NCI-H2196 (cell line): ENCODE measurements at regions not wholly inside any gene's neighbourhood (a gene's known extent, or its start where the extent isn't known, plus 50 kb on each side); places are given as distances from the start of the nearest gene placed in this dataset.
"Not testable (repeated sequence)": the region's sequence is repeated elsewhere in the genome, so short reads cannot be mapped to it uniquely, and the experiment has no call there.

Experiments used
- DNase-seq: peaks from one replicate; lab custom pipeline; 2025; ENCODE audit not compliant: unreplicated experiment; lab: John Stamatoyannopoulos, UW

DNA sequence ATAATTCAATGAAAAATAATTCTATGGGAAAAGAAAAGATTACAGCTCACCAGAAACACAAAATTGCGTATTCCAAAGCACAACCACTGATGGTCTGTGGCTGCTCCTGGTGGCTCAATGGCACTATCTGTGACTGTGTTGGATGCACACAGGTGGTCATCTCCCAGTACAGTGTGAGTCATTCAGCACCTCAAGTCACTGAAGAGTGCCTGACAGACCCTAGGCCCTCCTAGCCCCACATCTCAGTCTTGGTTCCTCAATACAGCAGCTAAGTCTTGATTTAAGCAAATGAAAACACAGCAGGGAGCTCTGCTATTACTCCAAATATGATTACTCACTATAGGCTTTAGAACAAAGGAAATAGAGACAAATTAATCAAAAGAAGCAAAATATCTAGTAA lies 233.4 kb upstream of the FRG1 start:
- not testable (repeated sequence) for DNase-seq

DNA sequence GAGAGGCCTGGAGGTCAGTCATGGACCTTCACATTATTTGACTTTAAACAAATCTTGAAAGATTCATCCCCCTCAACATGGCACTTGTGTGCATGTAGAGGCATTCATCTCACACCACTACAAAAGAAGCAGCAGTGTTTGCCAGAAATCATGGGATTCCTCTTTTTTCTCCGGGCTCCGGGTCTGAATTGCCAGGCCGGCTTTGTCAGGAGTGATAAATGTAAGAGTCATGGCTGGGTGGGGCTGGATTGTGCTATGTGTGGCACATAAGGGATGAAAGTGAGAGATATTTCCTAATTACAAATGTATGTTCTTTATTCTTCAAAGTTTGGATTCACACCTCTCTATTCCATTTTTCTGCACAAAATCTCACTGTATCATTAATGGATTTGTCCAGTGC lies 228.7 kb upstream of the FRG1 start:
- not testable (repeated sequence) for DNase-seq

DNA sequence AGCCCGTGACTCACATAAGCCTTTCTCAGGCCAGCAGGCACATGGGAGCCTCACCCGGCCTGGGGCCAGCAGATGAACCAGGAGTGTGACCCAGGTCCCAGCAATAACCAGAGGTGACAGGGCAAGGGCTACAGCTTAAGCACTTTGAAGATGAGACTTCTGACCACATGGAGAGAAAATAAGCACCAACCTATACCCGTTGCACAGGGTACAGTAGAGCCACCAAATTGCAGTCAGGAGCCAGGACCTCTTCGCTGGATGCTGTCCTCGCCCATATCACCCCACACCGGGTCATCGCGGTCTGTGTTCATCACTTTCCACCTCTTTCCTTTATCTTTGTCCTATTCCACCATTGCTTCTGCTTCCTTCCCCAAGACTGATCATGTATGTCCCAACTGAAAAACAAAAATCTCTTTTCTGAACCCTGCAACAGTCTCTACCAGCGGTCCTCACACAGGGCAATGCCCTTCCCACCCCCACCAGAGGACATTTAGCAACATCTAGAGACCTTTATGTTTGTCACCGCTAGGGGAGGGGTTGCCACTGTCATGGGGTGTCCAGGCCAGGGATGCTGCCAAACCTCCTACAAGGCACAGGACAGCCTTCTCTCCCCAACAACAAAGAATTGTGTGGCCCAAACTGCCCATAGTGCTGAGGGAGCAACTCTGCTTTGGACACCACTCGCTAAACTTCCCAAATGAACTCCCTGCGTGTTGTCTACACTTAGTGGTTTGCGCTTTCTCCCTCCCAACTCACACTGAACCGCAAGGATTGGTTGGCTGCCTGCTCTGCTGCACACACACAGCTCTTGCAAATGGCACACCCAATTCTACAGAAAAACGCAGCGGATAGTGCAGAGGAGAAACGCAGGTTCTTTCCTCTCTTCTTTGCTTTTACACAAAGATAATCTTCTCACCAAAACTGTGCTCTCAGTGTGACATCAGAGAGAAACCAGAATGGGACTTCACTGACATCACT lies 219.4 kb upstream of the FRG1 start:
- not testable (repeated sequence) for DNase-seq

DNA sequence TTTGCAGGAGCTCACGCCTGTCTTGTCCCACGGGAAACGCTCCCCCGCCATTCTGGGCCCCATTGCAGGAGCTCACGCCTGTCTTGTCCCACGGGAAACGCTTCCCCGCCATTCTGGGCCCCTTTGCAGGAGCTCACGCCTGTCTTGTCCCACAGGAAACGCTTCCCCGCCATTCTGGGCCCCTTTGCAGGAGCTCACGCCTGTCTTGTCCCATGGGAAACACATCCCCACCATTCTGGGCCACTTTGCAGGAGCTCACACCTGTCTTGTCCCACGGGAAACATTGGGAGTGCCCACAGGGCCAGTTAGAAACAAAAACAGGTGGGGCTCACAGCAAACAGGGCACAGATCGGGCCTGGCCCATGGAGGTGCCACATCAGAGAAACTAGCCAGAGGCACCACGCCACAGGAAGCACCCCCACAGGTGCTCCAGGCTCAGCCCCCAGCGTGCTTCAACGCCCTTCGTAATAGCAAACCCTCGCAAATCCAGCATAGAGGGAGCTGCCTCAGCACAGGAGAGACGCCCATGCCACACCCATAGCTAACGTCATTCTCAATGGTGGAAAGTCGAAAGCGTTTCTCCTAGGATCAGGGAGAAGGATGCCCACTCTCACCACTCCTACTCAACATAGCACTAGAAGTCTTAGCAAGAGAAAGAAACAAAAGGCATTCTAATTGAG lies 218.2 kb upstream of the FRG1 start:
- DNase-seq = not testable (repeated sequence)

DNA sequence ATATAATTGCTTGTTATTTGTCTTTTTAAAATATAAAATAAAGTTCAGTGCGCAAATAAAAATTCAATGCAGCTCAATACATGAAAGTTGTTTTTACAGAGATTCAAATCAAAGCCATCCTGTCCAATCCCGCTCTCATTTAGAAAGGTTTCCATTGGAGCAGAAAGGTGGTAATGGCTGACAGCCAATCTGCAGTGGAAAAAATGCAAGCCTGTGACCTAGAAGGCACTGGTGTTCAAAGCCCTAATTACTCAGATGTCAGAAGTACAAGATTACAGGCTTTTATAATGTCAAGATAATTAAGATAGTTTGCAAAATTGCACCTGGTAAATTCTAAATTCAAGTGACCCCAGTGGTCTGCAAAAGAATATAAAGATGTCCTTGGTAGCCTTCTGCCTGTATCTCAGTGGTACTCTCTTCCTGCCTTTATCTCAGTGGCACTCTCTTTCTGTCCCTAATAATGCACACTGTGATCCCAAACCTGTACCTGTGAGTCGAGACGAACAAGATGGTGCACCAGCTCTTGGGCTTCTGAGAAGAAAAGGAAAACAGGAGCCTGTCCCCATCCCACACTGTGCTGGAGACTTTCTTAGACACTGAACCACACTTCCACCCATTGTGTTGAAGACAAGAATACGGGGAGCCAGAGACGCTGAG lies 212.6 kb upstream of the FRG1 start:
- not testable (repeated sequence) for DNase-seq

GRCh38 chr4:189731989-189732388 lies 208.7 kb upstream of the FRG1 start:
- not testable (repeated sequence) for DNase-seq

DNA sequence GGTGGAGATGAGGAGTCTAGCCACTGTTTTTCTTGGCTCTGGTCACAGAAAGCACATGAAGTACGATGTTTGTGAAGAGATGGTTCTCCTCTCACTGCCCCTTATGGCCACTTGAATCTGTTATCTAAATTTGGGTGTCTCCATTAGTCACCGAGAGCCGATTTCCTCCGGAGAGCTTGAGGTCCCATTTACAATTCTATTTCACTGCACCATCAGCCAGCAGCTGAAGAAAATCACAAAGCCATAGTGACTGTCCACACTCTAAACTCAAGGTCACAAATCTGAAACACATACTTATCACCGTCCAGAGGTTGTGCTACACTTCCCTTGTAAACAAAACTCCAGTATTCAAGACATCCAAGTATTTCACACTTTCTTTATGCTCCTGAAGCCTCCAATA lies 207.2 kb upstream of the FRG1 start:
- not testable (repeated sequence) for DNase-seq

- not testable (repeated sequence) for DNase-seq
Observed at GRCh38 chr4:189734648-189735267, 205.9 kb upstream of the FRG1 start.

DNA sequence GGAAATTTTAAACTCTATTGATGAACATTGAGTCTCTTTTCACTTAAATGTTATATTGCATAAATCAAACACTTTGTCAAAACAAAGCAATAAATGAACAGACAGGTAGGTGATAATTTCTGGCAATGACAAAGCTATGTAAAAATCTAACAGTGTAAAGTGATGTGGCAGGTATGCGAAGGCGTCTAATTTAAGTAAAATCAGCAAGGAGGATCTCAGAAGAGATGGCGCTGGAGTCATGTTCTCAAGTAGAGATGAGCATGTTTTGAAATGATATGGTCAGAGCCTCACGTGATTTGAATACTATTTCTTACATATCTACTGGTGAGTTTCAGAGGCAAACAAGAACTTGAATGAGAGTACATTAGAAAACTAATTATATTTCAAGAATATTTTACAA lies 204.0 kb upstream of the FRG1 start:
- not testable (repeated sequence) for DNase-seq

DNA sequence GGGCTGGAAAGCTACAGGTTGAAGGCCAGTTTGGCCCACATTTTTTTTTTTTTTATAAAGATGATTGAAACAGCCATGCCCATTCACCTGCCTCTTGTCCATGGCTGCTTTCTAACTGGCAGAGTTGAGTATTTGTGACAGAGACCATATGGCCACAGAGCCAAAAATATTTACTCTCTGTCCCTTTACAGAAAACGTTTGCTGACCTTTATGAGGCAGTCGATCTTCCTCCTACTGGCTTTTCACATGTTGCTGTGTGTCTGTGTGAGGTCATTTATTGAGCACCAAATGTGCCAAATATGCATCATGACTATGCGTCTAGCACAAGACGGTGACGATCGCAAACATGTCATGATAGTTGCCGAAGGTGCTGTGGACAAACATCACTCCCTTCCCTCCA lies 200.6 kb upstream of the FRG1 start:
- not testable (repeated sequence) for DNase-seq

- DNase-seq = no peak
Observed at GRCh38 chr4:189740873-189741272, 199.8 kb upstream of the FRG1 start.

DNA sequence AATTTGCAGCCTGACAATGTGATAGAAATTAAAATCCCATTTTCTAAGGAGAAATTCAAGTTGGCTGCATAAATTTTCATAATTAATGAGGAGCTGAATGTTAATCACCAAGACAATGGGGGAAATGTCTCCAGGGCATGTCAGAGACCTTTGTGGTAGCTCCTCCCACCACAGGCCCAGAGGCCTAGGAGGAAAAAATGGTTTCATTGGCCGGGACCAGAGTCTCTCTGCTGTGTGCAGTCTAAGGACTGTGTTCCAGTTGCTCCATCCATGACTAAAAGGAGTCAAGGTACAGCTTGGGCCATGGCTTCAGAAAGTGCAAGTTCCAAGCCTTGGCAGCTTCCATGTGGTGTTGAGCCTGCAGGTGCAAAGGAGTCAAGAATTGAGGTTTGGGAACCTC lies 187.6 kb upstream of the FRG1 start:
- not testable (repeated sequence) for DNase-seq

DNA sequence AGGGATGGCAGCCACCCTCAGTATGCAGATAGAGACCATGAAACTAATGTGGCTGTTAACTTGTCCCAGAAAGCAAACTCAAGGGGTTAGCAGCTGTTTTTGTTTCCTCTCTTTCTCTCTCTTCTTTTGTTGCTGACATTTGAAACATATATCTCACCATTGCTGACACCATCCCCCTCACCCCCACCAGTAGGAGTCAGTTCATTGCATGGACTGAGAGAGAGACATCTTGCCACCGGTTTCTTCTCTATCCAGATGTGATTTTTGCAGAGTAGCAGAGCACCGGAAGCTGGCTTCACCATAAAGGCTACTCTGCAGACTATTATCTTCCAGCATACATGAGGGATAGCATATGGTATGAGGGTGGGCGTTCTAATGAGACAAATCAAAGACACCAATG lies 177.1 kb upstream of the FRG1 start:
- no peak for DNase-seq

GRCh38 chr4:189765301-189765700 lies 175.4 kb upstream of the FRG1 start:
- DNase-seq = no peak

GRCh38 chr4:189765736-189766135 lies 174.9 kb upstream of the FRG1 start:
- no peak for DNase-seq

GRCh38 chr4:189767941-189768340 lies 172.7 kb upstream of the FRG1 start:
- DNase-seq = no peak

DNA sequence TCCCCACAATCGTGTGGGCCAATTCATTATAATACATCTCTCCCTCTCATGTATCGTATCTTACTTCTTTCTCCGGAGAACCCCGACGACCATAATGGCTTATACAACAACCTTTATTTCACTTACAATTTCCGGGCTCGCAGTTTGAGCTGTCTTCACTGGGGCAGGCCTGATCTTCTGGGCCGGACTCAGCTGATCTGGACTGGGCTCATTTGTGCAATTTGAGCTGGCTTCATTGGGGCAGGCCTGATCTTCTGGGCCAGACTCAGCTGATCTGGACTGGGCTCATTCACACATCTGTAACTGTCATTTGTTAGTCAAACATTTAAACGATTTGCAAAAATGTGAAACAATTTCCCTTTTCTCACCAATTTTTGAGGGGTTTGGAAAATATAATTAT lies 171.5 kb upstream of the FRG1 start:
- no peak for DNase-seq

GRCh38 chr4:189771696-189772361 lies 168.8 kb upstream of the FRG1 start:
- no peak for DNase-seq

DNA sequence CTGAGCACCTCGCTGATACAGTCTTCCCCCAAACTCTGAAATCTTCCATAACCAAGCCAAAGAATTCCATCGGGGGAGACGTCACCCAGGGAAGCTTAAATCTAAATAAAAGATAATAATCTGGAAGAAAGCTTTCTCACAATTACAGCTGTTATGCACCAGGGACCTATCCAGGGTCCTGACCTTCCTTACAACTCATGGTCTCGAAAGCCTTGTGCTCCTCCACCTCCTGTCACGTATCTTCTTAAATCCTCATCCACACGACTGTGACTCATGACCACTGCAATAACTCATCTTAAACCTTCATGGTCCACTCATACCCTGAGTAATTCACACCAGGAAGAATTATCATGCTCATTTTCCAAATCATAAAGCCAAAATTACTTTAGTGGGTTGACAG lies 166.8 kb upstream of the FRG1 start:
- no peak for DNase-seq

DNA sequence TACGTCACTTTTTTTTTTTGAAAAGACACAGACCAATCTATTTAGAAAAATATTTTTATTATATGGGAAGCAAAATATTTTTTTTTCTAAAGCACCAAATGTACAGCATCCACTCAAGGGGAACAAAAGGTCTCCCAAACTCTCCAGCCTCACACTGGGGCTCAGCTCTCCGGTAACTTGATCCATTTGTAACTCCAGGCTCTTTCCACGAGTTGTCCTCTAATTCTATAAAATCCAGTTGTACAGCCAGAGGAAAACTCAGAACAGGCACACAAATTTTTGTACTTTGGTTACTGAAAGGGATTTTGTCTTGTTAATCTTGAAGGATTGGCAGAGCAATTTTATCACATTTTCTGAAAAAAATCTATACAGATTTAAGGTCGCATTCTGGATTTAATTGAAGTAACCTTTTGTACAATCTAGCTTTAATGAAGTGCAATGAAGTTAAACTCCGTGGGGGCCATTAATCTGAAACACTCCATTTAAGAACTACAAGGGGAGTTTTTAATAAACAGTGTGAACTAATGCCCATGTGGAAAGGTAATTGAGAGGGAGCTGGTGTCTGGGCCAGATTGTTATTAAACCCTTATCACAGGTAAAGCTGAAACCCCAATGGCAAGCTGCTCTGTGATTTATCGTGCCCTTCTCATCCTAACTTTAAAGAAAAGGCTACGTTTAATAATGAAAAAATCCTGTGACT lies 161.2 kb upstream of the FRG1 start:
- DNase-seq = no peak
